Transverse colon (tissue), 4 donors: ENCODE measurements at regions not wholly inside any gene's neighbourhood (a gene's known extent, or its start where the extent isn't known, plus 50 kb on each side); places are given as distances from the start of the nearest gene placed in this dataset.

Source experiments
- CTCF ChIP-seq, 5 experiments: fragments of 200-600 bp in 3 of 5; fragments of 450-650 bp in 2 of 5; sonication (generic) in 3 of 5; IDR thresholded peaks; 1 replicate in 2 of 5; 2 replicates in 3 of 5; pipeline ENCODE4 v1.5.1; 2016 to 2017; ENCODE audit warnings: antibody characterized with exemption in 5 of 5, inconsistent platforms in 3 of 5, mild to moderate bottlenecking in 2 of 5, moderate library complexity in 1 of 5
- POLR2A ChIP-seq: fragments of 450-650 bp; IDR thresholded peaks from one replicate; pipeline ENCODE4 v1.6.1; 2016; ENCODE audit warnings: antibody characterized with exemption, mild to moderate bottlenecking, moderate library complexity
- POLR2AphosphoS5 ChIP-seq, 3 donors: sonication (generic); formaldehyde crosslinking; IDR thresholded peaks; one replicate each; pipeline ENCODE4 v1.6.1; 2016; ENCODE audit warnings: antibody characterized with exemption in 3 of 3

DNA sequence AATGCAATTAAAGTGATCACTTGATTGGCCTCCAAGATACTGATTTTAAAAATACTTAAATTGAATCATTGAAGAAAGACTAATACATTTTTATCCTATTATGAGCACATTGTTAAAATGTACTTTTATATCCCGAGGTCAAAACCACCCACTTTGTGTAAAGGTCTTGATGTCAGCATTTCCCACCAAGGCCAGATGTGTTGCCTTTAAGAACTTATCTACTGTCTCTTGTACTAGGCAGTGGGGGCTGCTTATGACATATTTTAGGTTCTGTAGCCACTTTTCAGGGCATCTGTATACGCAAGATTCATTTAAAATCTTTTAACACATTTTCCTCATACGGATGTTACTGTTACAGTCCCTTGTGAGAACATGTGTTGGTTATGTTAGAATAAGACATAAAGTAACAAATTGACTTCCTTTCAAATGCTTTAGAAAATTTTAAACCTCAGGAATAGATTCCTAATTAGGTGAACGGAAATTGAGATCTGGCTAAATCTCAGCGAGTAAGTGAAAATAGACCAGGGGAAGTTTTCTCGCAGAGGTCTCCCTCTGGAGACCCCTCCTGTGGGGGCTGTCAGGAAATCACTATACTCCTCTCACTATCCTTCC, 456.2 kb downstream of the ADAMTS20 start:
- TF ChIP-seq CTCF (IDR thresholded peaks at IDR 0.05) (no peak), POLR2A (no peak), POLR2AphosphoS5 (IDR thresholded peaks at IDR 0.05) (no peak)
